PC-9 (cell line): ENCODE measurements at regions not wholly inside any gene's neighbourhood (a gene's known extent, or its start where the extent isn't known, plus 50 kb on each side); places are given as distances from the start of the nearest gene placed in this dataset.

Experiments
- BruUV-seq: library from RNA; stranded (reverse); fragments of 400-500 nt; replicated peaks from 2 replicates; lab custom pipeline; 2021; lab: Mats Ljungman, UMichigan
- CTCF ChIA-PET: fragments of 300-600 bp; sonication (Branson Sonifier 250); formaldehyde crosslinking; loops from one replicate; lab custom pipeline; 2022; ENCODE audit warnings: antibody characterized with exemption; lab: Charles Lee
- POLR2A ChIA-PET: fragments of 300-600 bp; sonication (Branson Sonifier 250); formaldehyde crosslinking; loops from one replicate; lab custom pipeline; 2022; ENCODE audit warnings: antibody characterized with exemption; ENCODE audit not compliant: unreplicated experiment; lab: Charles Lee
- DNase-seq, 2 experiments: peaks; one replicate each; pipeline versions ENCODE4 v3.0.0 to v3.0.0-alpha.2; 2015 to 2022; ENCODE audit warnings: mixed read lengths in 1 of 2
- H2AFZ ChIP-seq: fragments of 200-600 bp; sonication (generic); 2 replicates; pipeline ENCODE4 v1.8.1; 2017; ENCODE audit warnings: antibody characterized with exemption
- H3F3A ChIP-seq: fragments of 200-600 bp; sonication (generic); 2 replicates; pipeline ENCODE4 v1.8.1; 2017; ENCODE audit warnings: antibody characterized with exemption, mild to moderate bottlenecking, low read depth; ENCODE audit not compliant: insufficient read depth
- H3K27ac ChIP-seq: fragments of 200-600 bp; sonication (generic); 2 replicates; pipeline ENCODE4 v1.6.1; 2016; ENCODE audit warnings: mixed run types
- H3K27me3 ChIP-seq: fragments of 200-600 bp; sonication (generic); 2 replicates; pipeline ENCODE4 v1.6.1; 2016; ENCODE audit warnings: low read depth, mixed run types; ENCODE audit not compliant: insufficient read depth
- H3K36me3 ChIP-seq: fragments of 200-600 bp; sonication (generic); 2 replicates; pipeline ENCODE4 v1.6.1; 2016; ENCODE audit warnings: low read depth, mixed run types
- H3K4me1 ChIP-seq: fragments of 200-600 bp; sonication (generic); replicated peaks from 2 replicates; pipeline ENCODE4 v1.6.1; 2016; ENCODE audit warnings: mixed run types; ENCODE audit not compliant: insufficient read depth
- H3K4me2 ChIP-seq: fragments of 200-600 bp; sonication (generic); 2 replicates; pipeline ENCODE4 v1.6.1; 2017; ENCODE audit warnings: mixed run types
- H3K4me3 ChIP-seq: fragments of 200-600 bp; sonication (generic); 2 replicates; pipeline ENCODE4 v1.6.1; 2016; ENCODE audit warnings: mixed run types
- H3K79me2 ChIP-seq: fragments of 200-600 bp; sonication (generic); 2 replicates; pipeline ENCODE4 v1.6.1; 2017; ENCODE audit warnings: low read depth, mixed run types
- H3K9me2 ChIP-seq: fragments of 200-600 bp; sonication (generic); 2 replicates; pipeline ENCODE4 v1.8.1; 2017; ENCODE audit warnings: mild to moderate bottlenecking; ENCODE audit not compliant: insufficient read depth
- H3K9me3 ChIP-seq: fragments of 200-600 bp; sonication (generic); 2 replicates; pipeline ENCODE4 v1.8.1; 2016; ENCODE audit warnings: low read depth; ENCODE audit not compliant: insufficient read depth
- H4K20me1 ChIP-seq: fragments of 200-600 bp; sonication (generic); 2 replicates; pipeline ENCODE4 v1.8.1; 2017; ENCODE audit not compliant: insufficient read depth
- CTCF ChIP-seq: fragments of 200-600 bp; sonication (generic); conservative IDR thresholded peaks from 2 replicates; pipeline ENCODE4 v1.6.1; 2017; ENCODE audit warnings: mixed run types, antibody characterized with exemption, mild to moderate bottlenecking, moderate library complexity
- EZH2 ChIP-seq: fragments of 200-600 bp; sonication (generic); IDR thresholded peaks from 2 replicates; pipeline ENCODE4 v1.8.0; 2017; ENCODE audit warnings: antibody characterized with exemption, low read depth
- intact Hi-C: fragments of 100-400 bp; cut with micrococcal nuclease; formaldehyde crosslinking; loops from one replicate; pipeline ENCODE4 v1.10.0; 2022; ENCODE audit not compliant: unreplicated experiment

- no peaks in the 10 kb centered on the region for H3F3A ChIP-seq
- no peak overlapping the region for H3K4me2 ChIP-seq
- no peak for DNase-seq
- H3K27me3 ChIP-seq = peaks cover 29% of the 10 kb centered on the region
- H2AFZ ChIP-seq = no peak overlapping the region
- intact Hi-C loops = no loop called here
- no peak overlapping the region for H3K4me3 ChIP-seq
- no peaks in the 10 kb centered on the region for H3K36me3 ChIP-seq
- H4K20me1 ChIP-seq = no peaks in the 10 kb centered on the region
- CTCF ChIA-PET = no interaction called here
- H3K4me1 ChIP-seq = no peaks in the 10 kb centered on the region
- H3K79me2 ChIP-seq = no peaks in the 10 kb centered on the region
- no TSS peak for BruUV-seq
- no peaks in the 10 kb centered on the region for H3K9me2 ChIP-seq
- no peaks in the 10 kb centered on the region for H3K9me3 ChIP-seq
- TF ChIP-seq CTCF (no peak), EZH2 (no peak)
- POLR2A ChIA-PET = no interaction called here
- no peak overlapping the region for H3K27ac ChIP-seq
Measured at GRCh38 chr6:164010441-164011103, 596.1 kb downstream of the QKI start.

DNA sequence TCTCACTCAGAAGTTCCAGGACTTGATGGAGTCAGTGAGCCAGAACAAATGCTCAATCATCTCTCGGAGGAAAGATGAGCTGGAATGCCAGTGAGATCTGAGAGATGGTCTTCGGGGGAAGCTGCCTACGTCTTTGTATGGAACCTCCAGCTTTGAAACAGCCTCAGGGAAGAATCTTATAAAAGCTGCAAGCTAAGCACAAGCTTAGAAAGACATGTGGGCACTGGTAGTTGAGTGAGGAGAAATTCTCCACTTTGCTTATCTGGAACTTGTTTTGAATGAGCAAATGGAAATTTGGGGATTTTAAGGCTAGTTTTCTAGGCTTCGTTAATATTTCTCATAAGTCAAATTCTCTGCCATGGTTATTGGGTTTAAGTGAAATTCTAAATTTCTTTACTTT is 594.4 kb downstream of the QKI start:
- intact Hi-C loops = no loop called here
- POLR2A ChIA-PET = no interaction called here
- CTCF ChIA-PET = no interaction called here

DNA sequence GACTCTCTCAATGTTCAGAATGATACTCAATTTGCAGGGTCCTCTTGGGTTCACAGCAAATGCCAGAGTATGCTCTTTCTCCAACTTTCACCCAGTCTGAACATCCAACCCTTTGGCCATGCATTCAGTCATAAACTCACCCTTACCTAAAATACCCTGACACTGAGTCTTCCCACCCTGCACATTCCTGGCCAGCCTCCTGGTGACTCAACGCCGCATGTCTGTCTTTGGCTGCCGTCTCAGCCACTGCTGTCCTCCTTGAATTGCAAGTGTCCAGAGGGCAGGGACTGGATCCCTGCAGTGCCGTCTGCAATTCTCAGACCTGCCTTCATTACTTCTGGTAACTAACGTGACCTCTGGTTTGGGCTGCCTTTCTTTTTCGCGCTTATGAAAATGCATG is 593.4 kb downstream of the QKI start:
- Histone ChIP-seq H2AFZ (no peak overlapping the region), H3F3A (no peaks in the 10 kb centered on the region), H3K9me3 (no peaks in the 10 kb centered on the region), H3K4me1 (no peaks in the 10 kb centered on the region), H4K20me1 (no peaks in the 10 kb centered on the region), H3K79me2 (no peaks in the 10 kb centered on the region), H3K4me2 (no peak overlapping the region), H3K27ac (no peak overlapping the region), H3K4me3 (no peak overlapping the region), H3K36me3 (no peaks in the 10 kb centered on the region), H3K27me3 (peaks cover 24% of the 10 kb centered on the region), H3K9me2 (no peaks in the 10 kb centered on the region; the same call in 1 of the 2 replicates)
- no peak for DNase-seq
- BruUV-seq = no TSS peak
- CTCF ChIA-PET = no interaction called here
- TF ChIP-seq EZH2 (no peak), CTCF (no peak)
- intact Hi-C loops = no loop called here
- POLR2A ChIA-PET = no interaction called here

More for the DNA sequence above, 594.4 kb downstream of the QKI start:
- H3K79me2 ChIP-seq = no peaks in the 10 kb centered on the region
- H3K9me3 ChIP-seq = no peaks in the 10 kb centered on the region
- TF ChIP-seq CTCF (no peak), EZH2 (no peak)
- no peaks in the 10 kb centered on the region for H3F3A ChIP-seq
- peaks cover 29% of the 10 kb centered on the region for H3K27me3 ChIP-seq
- no peaks in the 10 kb centered on the region; the same call in 1 of the 2 replicates for H3K9me2 ChIP-seq
- H3K36me3 ChIP-seq = no peaks in the 10 kb centered on the region
- no peak for DNase-seq
- H4K20me1 ChIP-seq = no peaks in the 10 kb centered on the region
- no peaks in the 10 kb centered on the region for H3K4me1 ChIP-seq
- no peak overlapping the region for H3K4me3 ChIP-seq
- no peak overlapping the region for H3K27ac ChIP-seq
- no peak overlapping the region for H2AFZ ChIP-seq
- H3K4me2 ChIP-seq = no peak overlapping the region
- no TSS peak for BruUV-seq
